ENCODE measurements at regions not wholly inside any gene's neighbourhood (a gene's known extent, or its start where the extent isn't known, plus 50 kb on each side); places are given as distances from the start of the nearest gene placed in this dataset.
"Not testable (repeated sequence)": the region's sequence is repeated elsewhere in the genome, so short reads cannot be mapped to it uniquely, and the experiment has no call there.

DNA sequence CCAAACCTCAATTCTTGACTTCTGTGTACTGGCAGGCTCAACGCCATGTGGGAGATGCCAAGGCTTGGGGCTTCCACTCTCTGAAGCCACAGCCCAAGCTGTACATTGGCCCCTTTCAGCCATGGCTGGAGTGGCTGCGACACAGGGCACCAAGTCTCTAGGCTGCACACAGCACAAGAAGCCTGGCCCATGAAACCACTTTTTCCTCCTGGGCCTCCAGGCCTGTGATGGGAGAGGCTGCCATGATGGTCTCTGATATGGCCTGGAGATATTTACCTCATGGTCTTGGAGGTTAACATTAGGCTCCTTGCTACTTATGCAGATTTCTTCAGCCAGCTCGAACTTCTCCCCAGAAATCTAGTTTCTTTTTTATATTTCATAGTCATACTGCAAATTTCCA lies 724.1 kb downstream of the RNF144A start:
- not testable (repeated sequence) for DNase-seq (ENCODE audit: low spot score)

DNA sequence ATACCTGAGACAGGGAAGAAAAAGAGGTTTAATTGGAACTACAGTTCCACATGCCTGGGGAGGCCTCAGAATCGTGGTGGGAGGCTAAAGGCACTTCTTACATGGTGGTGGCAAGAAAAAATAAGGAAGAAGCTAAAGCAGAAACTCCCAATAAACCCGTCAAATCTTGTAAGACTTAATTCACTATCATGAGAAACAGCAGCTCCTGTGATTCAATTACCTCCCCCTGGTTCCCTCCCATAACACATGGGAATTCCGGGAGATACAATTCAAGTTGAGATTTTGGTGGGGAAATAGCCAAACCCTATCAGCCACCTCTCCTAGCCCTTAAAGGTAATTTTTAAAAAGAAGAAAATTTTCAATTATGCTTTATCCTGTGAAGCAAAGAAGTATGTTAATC lies 728.8 kb downstream of the RNF144A start:
- DNase-seq (ENCODE audit: low spot score) = no peak

DNA sequence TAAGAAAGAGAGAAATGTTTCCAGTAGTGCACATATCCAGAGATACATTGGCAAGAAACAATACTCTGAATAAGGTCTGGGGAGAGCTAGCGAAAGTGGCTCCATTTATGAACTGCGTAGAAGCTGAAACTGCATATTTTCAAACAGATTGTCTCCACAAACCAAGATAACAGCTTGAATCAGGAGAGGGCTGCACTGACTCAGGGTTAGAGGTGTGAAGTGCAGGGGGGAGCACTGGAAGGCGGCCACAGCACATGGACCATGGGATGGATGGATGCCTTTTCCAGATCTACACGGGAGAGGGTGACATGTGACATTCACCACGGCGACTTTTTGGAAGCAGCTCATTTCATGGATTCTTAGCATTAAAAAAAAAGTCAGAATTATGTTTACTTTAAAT lies 729.4 kb downstream of the RNF144A start:
- no peak for DNase-seq (ENCODE audit: low spot score)

DNA sequence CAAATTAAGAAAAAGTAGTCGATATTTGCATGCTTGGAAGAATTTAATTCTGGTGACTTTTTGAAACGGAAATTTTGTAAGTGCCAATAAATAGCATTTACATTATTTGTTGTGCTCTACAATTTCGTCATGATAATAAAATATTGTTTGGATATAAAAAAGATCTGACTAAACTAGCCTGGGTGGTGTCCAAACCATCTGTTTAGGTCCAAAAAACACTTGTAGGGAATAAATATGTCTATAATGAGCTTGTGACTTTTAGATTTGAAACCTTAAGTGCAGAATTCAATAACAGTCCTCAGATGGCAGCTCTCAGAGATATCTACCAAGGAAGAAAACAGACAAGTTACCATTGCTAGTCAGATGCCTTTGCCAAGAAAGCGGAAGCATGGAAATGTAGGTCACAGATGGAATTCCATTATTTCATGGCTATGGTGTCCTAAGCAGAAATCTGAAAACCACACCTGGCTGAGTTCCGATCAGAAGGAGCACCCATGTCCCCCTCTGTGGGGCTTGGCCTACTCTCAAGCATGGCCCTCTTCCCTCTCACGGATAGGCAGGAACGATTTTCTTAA lies 731.1 kb downstream of the RNF144A start:
- DNase-seq (ENCODE audit: low spot score) = no peak

DNA sequence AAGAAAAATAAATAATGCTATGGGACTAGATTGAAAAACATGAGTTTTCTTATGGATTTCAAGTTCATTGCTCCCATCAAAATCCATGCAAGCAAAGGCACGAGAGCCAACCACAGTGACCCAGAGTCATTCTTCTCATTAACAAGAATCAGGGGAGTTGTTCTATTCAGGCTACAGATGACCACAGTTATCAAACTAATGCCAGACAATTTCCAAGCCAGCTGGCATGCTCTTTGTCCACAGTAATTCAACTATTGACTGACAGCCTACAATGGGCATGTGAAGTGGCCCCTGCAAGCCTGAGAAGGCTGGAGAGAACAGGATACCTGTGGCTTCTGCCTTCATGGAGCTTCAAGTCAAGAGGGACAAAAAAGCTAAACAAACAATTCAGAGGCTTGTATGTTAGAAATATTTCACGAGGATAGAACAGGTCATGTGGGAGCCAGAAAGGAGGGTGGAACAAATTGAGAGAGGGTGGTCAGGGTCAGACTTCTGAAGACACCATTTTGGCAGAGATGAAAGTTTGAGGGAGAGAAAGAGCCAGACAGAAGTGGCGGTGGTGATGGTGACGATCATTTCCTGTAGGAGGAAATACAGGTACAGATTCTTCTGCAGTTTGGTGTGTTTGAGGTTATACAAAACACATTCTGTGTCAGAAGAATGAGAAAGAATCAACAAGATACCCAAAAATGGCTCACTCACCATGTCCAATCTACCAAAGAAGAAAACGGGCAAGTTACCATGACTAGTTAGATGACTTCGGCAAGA lies 732.4 kb downstream of the RNF144A start:
- no peak for DNase-seq (ENCODE audit: low spot score)

DNA sequence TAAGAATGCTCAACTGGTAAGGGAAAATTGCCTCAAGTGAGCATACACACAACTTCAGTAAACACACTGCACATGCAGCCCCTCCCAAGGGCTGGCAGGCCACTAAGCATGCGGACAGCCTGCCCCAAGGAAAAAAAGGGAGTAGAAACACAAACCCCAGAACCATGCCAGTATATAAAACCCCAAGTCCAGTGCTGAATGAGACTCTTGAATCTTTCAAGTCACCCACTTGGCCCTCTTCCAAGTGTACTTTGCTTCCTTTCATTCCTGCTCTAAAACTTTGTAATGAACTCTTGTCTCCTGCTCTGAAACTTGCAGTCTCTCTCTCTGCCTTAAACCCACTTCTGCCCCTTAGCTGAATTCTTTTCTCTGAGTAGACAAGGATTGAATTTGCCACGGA lies 736.4 kb downstream of the RNF144A start:
- no peak for DNase-seq (ENCODE audit: low spot score)

DNA sequence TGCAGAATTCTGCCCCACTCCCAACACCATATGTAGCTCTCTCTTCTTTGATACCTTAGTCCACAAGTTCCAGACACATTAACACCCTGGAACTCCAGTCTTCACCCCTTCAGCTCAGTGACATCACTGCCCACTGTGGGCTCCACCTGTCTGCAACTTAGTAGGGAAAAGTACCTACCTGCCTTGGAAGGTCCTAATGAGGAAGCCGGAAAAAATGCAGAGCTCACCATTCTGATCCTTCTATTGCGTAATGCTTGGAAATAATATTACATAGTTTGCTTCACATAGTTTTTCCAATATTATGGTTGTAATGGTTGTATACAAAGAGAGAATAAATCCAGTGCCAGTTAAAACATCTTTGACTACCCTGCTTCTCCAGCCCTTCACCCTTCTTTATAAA lies 738.4 kb downstream of the RNF144A start:
- no peak for DNase-seq (ENCODE audit: low spot score)

DNA sequence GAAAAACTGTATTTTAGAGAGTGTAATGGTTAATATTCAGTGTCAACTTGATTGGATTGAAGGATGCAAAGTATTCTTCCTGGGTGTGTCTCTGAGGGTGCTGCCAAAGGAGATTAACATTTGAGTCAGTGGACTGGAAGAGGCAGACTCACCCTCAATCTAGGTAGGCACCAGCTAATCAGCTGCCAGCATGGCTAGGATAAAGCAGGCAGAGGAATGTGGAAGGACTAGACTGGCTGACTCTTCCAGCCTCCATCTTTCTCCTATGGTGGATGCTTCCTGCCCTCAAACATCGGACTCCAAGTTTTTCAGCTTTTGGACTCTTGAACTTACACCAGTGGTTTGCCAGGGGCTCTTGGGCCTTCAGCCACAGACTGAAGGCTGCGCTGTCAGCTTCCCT lies 740.3 kb downstream of the RNF144A start:
- not testable (repeated sequence) for DNase-seq (ENCODE audit: low spot score)

DNA sequence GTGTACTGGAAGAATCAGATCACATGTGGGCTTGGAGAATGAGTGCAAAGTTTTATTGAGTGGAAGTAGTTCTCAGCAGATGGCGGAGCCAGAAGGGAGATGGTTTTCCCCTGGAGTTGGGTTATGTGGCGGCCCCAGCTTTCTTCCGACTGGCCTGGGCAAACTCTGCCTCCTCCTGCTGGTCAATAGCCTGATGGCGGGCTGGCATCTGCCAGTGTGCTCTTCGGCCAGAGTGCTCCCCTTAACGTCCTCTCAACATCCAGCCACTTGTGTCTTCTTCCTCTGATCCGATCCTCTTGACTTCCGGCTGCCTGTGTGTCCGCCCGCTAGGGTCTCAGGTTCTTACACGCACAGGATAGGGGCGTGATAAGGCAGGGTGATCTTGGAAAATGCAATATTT lies 741.3 kb downstream of the RNF144A start:
- DNase-seq (ENCODE audit: low spot score) = no peak

DNA sequence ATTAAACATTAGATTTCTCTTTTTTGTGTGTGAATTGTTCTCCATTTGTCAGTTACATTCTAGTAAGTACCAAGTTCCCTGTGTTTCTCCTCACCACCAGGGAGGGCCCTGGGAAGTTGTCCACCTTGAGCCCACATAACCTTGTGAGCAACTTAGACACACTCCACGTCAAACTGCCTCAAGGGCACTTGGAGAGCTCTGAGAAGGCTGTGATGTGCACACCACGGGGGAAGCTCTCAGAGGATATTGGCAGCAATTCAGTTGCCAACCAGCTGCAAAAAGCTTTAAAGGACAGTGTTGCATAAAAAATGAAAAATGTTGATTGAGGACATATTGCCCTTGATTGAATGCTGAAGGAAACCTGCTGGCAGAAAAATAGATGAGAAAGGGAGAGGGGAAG lies 743.6 kb downstream of the RNF144A start:
- DNase-seq (ENCODE audit: low spot score) = no peak

DNA sequence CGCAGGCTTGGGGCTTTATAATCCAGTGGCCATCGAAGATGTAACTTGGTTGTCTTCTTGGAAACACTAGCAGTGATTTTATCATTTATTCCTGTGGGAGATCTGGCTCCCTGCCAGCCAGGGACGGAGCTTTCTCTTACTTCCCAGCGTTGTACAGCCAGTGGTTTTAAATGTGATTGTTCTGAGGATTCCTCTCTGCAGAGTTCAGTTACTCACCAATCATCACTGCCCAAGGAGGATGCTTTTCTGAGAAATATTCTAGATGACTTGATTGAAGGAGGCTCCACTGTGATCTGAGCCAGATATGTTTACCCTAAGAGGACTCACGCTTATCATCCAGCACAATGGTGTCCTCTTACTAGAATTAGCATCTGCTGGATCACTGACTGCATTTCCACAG lies 744.3 kb downstream of the RNF144A start:
- no peak for DNase-seq (ENCODE audit: low spot score)

DNA sequence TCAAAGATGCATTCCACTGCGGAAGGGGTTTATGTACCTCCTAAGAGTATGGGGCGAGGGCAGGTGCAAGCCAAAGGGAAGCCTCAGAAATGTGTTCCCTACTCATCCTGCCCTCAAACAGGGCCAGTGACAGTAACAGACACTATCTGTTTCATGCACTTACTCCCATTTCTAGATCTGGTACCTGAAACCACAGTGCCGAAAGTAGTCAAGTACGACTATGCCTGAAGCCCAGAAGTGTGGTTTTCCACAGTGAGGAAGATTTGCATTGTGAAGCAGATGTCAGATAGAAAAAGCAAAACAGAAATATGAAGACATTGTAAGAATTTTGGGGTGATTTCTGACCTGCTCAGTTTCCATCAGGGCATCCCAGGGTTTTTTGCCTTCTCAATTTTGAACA lies 748.7 kb downstream of the RNF144A start:
- no peak for DNase-seq (ENCODE audit: low spot score)

DNA sequence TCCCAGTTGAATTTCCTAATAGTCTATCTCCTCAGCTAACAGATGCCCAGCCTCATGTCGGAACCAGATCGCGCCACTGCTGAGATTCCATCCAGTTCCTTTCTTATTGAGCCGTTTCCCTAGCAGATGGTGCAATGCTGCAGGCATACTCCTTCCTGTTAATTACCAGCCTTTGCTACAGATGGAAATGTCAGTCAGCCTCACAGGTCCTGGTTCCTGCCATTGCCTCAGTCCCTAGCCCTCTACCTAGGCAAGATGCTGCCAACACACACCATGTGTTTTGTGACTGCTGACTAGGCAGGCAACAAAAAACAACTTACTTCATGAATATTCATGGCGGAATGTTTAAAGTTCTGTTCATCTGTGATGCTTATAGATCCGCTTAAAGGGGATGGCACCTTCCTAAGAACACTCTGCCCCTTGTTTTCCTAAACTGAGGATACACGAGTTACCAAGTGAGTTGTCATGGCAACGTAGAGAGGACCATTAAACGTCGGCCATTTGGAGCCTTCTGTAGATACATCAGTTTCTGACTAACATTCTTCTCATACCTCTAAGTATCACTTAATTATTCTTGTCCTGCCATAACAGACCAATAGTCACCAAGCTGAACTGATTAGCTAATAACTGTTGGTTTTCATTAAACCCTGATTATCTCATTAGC lies 749.5 kb downstream of the RNF144A start:
- no peak for DNase-seq (ENCODE audit: low spot score)

DNA sequence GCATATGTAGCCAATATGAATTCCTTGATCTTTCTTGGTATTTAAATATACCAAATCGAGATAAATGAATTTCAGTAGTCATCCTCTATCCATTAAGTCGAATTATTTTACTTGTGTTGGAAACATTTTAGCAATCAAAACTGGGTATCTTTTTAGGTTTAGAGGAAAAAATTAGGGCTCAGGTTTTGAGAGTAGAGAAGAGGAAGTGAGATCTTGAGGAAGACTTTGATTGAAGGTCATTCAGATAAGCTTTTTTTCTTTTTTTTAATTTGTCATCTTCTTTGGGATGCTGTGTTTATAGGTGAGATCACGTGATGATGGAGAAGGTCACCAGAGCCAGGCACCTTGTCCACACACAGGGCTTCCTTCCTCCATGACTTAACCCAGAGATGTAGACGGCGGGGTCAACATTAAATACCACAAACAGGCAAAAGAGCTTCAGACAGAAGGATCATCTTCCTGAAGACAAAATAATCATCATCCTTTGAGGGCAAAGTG lies 750.1 kb downstream of the RNF144A start:
- no peak for DNase-seq (ENCODE audit: low spot score)

DNA sequence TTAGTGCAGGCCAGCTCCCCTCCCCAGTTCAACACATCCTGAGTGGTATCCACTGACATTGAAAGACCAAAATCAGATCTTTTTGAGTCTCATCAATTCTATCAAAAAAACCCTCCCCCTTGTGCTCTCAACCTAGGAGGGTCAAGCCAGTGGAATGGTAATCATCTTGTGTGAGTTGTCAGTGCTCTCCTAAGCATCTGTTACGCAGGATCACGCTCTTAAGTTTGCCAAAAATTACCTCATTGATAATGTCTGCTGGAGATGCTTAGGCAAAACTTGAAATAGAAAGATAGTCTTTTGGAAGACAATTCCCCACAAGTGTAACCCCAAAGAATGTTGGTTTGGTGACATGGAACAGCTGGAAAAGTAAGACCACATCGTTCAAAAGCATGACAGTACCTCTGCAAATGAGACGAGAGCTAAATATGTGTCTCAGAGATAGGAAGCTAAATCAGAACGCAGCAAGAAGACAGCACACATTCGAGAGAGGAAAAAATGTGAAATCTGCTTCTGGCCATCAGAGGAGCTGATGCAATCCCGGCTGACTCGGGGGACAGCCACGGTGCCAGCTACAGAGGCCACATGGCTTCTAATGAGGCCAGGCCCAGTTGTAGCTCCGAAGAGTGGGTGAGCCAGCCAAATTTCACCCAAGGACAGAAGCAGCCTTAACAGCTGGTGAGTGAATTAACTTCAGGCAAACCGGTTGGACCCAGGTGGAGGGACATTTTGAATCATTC lies 753.9 kb downstream of the RNF144A start:
- no peak for DNase-seq (ENCODE audit: low spot score)

DNA sequence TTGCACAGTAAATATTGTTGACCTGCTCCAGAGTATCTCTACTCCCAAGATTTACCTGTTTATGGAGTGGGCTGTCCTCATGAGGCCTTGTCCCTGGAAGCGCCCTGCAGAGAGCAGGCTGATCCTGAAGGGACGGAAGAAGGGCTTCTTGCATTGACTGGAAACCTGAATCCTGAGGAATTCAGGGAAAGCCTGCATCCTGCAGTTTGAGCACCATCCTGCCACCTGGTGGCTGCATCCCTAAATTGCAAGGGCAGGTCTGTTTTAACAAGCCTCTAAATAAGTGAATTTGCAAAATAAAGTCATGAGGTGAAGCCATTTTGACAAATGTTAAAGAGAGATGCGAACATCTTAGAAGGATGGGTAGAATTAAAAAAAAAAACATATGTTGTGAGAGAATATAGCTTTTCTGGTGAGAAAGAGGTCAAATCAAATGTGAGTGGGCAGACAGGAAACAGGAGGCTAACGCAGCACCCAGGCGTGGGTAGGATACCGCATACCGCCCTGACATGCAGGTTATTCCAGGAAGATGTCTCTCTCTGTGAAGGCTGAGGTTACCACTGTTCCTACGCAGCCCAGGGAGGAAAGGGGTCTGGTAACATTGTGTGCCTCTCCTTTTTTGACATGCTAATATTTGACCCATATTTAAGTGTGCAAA lies 754.9 kb downstream of the RNF144A start:
- DNase-seq (ENCODE audit: low spot score) = peak; percentile 22

DNA sequence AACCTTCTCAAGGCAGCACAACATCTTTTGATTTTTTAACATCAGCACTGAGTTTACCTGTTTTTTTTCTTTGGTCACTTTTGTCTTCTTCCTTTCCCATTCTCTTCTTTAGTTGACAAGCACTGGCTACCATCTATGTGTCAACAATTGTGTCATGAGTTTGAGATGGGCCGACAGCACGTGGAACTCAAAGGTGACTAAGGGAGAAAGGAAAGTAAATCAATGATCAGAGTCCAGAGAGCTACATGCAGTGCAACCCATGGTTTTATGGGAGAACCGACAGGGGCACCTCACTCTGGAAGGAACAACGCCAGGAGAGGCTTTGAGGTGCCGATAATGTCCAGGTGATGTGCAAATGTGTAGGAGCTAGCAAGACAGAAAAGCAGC lies 755.5 kb downstream of the RNF144A start:
- DNase-seq (ENCODE audit: low spot score) = no peak

DNA sequence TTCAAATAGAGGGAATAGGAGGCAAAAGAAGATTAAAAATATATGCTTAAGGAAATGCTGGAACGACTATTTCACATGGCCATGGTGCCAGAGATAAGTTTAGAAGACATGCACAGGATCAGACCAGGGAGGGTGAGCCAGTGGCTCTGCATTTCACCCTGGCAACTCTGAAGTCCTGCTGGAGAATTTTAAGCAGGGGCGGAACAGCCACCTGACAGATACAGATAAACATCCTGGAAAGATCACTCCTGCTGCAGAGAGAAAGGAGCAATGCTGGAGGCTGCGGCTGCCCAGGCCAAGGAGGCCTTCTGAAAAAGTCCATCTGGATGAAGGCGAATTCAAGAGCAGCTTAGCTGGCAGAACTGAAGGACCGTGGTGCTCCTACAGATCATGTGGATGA lies 755.9 kb downstream of the RNF144A start:
- no peak for DNase-seq (ENCODE audit: low spot score)

DNA sequence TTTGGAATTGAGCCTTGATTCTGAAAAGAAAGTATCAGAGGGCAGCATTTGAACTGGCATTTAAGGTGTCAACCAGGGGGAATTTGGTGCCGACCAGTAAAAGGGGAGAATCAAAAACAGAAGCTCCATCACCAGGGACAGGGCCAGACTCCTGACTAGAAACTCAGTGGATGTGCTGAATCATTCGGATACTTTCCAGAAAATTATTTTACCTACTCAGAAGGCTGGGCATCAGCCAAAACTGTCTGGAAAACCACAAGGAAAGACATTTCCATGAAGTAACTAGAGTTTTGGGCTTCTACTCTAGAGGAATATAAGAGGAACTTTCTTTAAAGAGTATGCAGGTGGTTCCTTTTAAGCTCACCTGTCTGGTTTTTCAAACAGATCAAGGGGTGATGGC lies 756.6 kb downstream of the RNF144A start:
- no peak for DNase-seq (ENCODE audit: low spot score)

DNA sequence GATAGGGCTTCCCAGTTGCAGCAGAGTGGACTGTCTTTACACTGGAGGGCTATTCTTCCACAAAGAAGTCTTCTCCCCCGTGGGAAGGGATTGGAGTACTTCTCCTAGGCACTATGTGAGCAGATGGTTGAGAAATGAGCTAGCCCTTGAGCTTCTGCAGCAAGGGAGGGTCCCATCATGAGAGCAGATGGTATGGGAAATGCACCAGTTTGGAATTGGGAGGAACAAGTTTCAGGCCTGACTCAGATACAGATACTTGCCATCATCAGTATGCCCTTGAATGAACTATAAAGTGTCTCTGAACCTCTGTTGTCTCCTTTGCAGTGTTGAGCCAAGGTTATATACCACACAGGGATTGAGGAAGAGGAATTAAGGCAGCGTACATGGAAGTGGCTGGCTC lies 757.4 kb downstream of the RNF144A start:
- DNase-seq (ENCODE audit: low spot score) = no peak

DNA sequence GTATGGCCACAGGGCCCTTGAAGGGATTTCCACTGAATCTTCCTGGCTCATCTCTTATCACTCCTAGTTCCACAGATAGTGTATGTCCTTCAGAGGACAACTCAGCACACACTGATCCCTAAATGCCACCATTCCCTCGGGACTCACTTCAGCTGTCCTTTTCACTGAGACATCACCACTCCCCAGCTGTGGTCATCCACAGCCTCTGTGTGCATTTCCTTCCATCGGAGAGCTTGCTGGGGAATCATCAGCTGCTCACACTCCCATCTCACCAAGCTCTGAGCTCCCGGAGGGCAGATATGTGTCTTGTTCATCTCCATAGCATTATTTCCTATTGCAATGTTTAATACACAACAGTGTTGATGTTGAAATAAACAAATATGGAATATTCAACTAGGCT lies 759.5 kb downstream of the RNF144A start:
- no peak for DNase-seq (ENCODE audit: low spot score)

DNA sequence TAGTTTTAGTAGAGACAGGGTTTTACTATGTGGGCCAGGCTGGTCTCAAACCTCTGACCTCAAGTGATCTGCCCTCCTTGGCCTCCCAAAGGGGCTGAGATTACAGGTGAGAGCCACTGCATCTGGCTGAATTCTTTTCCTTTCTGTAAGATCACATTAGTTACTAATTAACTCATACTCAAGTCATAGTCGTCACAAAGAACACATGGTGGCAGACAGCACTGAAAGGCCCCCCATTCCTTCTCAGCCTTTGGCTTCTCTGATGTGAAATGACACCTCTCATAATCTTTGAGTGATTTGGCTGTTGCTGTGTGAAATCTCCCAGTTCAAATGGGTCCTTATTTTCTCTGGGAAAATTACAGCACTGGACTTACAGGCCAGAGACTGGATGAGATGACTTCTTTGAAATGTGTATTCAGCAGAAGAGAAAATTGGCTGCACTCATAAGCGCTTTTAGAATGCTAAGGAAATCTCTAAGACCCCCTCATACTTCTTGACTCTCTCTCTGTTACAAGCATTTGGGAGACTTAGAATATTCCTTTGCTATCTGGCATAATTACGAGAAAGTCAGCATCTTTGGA lies 764.8 kb downstream of the RNF144A start:
- no peak for DNase-seq (ENCODE audit: low spot score)

All from HuH-7.5 (cell line).